ENCODE measurements at regions not wholly inside any gene's neighbourhood (a gene's known extent, or its start where the extent isn't known, plus 50 kb on each side); places are given as distances from the start of the nearest gene placed in this dataset.
A peak's percentile ranks its signal among the peaks of the same experiment; 100 is the strongest.

DNA sequence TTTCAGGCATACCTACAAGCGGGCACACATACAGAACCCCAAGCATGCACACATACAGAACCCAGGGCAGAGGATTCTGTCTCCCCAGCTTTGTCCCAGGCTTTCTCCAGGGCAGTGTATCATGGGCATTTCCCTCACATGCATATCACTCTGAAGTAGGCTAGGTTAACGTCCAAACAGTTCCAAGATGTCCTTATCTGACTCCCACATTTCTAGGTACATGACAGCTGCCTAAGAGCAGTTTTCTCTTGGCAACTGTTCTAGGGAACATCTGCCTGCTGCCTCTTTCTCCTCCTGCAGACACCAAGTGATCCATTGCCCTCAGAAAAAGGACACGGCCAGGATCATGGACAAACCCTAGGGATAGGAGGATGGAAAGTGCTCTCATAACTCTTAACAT lies 84.9 kb upstream of the NR3C1 start:
- no peak for DNase-seq

DNA sequence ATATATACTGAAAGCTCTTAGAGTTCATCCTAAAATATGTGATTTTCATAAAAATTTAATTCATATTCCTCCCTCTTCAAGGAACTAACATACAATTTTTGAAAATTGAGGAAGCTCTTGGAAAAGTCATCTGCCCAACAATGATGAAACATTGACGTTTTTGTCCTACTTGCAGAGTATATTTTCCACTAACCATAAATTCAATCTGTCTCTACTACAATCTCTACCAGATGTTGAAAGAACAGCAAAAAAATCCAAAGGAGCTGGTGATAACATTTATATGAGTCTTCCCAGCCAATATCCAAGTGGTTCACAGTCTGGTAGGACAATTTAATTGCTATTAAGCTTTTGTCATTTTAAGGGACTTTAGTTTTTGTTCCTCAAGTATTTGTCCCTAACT lies 81.1 kb upstream of the NR3C1 start:
- DNase-seq: no peak

DNA sequence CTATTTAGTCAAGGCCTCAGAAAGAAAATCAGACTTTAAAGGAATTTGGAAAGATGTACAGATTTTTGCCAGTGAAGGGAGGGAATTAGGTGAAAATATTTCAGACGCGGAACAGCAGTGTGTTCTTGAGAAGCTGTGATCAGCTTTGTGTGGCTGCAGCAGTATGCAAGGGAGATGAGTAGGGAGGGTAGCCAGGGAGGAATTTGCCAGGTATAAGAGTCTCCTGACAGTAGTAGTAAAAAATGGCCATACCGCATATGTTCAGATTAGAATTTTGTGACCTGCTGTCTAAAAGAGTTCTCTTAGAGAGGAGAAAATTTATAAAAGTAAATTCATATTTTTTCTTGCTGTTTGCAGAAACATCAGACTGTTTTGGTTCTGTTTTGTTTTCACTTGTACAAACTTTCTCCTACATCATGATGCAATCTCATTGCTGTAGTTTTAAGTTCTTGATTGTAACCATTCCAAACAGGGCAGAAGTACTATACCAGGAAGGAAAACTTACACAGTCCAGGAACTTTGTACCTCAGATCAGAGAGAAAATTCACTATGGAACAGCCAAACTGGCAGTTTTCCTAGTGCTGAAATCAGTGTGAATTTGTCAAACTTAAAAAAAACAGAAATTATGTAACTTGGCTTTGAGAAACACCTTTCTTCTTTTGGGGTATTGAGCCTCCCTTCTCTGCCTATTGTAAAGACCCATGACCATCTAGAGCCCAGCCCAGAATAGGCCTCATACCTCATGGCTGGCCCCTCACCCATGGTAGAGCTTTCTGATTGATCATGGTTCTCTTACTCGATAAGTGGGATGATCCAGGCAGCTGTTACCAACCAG lies 78.4 kb upstream of the NR3C1 start:
- DNase-seq: no peak

DNA sequence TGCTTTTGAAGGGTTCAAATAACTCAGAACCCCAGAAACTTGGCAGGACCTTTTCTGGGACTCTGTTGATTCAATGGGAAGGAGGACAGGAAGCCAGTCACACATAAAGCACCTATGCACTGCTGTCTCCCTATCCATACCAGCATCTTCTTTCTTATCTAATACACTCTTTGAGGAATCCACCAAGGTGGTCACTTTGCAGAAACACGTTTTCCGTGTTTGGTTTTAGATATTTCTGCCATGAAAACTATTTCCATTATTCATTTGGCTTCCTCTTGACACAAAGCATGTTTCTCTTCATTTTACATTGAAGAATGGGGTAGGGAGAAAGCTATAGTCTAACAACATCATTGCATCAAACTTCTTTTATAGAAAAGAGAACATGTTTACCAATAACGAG lies 76.5 kb upstream of the NR3C1 start:
- DNase-seq: no peak

DNA sequence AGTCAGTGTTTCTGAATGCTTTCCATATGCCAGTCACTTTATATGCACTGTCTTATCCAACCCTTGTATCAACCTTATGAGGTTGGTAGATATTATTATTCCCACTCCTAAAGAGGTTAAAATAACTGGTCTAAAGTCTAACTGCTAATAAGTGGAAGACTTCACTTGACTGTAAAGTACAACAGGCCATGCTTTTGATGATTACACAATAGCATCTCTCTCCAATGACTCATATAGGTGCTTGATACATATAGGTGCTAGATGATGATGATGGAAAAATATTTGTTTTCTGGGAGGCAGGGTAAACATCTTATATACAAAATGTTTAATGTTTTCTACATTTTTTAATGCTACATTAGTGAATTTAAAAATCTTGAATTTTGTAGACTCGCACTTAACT lies 75.9 kb upstream of the NR3C1 start:
- no peak for DNase-seq

- DNase-seq: no peak
These were observed 73.2 kb upstream of the NR3C1 start for GRCh38 chr5:143476601-143477211.

DNA sequence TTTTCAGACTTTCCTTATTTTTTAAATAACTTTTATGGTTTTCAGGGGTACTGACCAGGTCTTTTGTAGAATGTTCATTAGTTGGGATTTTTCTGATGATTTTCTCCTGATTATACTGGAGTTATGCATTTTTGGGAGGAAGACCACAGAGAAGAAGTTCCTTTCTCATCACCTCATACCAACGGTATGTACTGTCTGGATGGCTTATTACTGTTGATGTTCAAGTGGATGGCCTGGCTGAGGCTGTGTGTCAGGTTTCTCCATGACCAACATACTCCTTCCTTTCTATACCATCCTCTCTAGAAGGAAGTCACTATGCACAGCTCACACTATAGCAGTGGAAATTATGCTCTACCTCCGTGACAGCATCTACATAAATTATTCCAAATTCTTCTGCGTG lies 71.1 kb upstream of the NR3C1 start:
- peak; percentile 64 for DNase-seq

DNA sequence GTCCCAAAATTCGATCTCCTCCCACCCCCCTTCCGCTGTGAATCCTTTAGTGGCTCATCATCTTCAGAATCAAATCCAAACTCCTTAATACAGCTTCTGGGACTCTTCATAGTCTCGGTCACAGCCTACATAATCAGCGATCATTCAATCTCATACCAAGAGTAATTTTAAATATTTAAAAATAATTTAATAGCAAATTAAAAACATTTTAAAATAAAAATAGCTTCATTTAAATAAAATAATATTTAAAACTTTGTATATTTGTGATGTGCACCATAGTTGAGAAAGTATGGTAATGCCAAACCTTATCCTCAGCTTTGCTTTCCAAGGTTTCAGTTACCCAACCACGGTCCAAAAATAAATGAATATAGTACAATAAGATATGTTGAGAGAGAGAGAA lies 70.0 kb upstream of the NR3C1 start:
- DNase-seq: no peak

- DNase-seq: no peak
These were observed 69.1 kb upstream of the NR3C1 start for GRCh38 chr5:143472576-143472975.

DNA sequence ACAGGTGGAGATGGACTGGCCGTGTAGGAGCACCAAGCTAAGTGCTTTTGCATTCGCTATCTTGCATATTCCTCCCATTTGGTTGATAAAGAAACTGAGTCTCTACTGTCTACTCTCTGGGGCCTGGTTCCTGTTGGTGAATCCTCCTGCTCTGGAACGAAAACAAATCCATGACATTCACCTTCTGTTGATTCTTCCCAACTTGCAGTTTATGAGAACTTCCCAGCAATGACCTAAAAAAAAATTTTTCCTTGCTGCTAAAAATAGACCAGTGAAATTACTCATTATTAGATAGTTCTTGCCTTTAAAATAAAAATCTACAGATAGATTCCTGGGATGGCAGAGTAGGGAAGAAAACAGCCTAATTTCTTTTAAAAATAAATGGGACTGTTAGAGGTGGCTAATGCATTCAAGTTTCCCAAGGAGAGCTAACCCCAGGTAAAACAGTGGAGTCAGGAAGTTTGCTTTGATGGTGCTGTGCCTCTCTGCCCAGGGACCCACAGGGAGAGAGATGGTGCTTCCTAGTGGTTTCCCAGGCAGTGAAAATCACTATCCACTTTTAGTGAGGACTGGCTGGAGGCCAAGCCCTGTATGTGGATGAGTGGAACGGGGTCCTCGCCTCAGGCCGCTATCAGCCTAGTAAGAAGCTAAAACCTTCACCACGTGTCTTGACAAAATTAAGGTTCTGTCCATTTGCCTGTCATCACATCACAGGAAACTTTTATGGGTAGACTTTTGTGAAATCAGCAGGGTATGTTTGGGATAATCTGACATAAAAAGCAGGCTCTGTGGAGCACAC lies 68.4 kb upstream of the NR3C1 start:
- peak; percentile 58 for DNase-seq

DNA sequence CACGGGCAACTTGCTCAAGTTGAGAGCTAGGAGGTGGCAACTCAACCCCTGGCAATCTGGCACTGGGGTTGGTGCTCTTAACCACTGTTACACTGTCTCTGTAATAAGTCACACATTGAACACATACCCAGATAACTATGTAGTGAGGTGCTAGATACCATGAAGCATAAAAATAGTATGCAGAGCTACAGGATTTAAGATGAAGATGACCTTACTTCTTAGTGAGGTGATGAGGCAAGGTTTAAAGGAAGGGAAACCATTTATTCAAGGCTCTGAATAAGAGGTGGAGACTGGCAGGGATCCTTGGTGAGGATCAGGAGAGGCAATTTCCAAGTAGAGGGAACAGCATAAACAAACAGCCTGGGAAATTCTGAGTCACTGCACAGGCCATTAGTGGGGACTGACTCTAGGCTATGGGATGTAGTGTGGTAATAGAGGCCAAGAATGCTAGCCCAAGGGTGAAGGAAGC lies 67.6 kb upstream of the NR3C1 start:
- DNase-seq: peak; percentile 83

- DNase-seq: no peak
These were observed 66.6 kb upstream of the NR3C1 start for GRCh38 chr5:143470120-143470519.

GRCh38 chr5:143469125-143469524 lies 65.6 kb upstream of the NR3C1 start:
- no peak for DNase-seq

GRCh38 chr5:143466632-143467031 lies 63.1 kb upstream of the NR3C1 start:
- DNase-seq: no peak

DNA sequence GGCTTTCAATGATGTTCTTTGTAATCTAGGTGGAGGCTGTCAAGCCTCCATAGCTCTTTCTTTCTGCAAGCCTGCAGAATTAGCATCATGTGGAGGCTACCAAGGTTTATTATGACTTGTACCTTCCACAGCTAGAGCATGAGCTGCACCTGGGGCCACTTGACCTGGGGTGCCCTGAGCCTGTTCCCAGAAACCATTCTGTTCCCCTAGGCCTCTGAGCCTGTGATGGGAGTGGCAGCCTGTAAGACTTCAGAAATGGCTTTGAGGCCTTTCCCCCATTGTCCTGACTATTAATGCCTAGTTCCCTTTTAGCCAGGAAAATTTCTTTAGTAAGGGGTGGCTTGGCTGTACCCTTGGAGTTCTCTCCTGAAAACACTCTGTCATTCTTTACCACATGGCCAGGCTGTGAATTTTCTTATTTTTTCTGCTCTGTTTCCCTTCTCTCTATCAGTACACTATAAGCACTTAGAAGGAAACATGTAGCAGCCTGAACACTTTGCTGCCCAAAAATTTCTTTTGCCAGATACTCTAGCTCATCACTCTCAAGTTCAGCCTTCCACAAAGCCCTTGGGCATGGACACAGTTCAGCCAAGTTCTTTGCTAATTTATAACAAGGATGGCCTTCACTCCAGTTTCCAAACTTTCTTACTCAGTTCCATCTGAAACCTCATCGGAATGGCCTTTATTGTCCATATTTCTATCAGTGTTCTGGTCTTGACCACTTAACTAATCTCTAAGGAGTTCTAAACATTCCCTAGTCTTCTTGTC lies 61.4 kb upstream of the NR3C1 start:
- DNase-seq: no peak

- no peak for DNase-seq
These were observed 58.9 kb upstream of the NR3C1 start for GRCh38 chr5:143462431-143462830.

DNA sequence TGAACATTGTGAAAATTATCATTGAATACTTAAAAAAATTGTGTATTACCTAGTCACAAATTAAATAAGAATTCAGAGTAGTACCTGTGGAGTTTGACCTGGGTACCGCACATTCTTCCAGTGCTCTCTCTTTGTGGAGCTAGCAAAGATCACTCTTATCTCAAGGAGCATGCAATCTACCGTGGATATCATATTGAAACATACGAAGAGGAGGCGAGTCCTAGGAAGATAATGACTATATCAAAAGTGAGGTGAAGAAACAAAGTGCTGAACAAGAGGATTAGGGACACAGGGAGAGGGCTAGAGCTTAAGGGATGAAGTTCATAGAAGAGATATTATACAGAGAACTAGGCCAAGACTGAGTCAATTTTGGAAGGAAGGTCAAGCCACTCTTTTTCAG lies 55.9 kb upstream of the NR3C1 start:
- no peak for DNase-seq

GRCh38 chr5:143456952-143457547 lies 53.6 kb upstream of the NR3C1 start:
- DNase-seq: peak; percentile 62

GRCh38 chr5:143454936-143455516 lies 51.5 kb upstream of the NR3C1 start:
- no peak for DNase-seq

DNA sequence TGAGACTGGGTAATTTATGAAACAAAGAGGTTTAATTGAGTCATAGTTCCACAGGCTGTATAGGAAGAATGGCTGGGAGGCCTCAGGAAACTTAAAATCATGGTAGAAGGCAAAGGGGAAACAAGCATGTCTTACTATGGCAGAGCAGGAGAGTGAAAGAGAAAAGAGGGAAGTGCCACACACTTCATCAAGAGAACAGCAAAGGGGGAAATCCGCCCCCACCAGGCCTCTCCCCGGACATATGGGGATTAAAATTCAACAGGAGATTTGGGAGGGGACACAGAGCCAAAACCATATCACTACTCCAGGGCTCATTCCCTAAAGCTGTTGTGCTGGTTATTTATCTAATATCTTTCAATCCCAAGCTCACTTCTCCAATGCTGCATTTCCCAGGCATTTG lies 50.2 kb upstream of the NR3C1 start:
- no peak for DNase-seq

Data from fibroblast of skin of right biceps (primary cell).